ENCODE measurements at regions not wholly inside any gene's neighbourhood (a gene's known extent, or its start where the extent isn't known, plus 50 kb on each side); places are given as distances from the start of the nearest gene placed in this dataset.

GRCh38 chr7:46613551-46613950 is 692.5 kb upstream of the IGFBP3 start:
- no peak for DNase-seq (ENCODE audit: insufficient read length, low spot score, missing footprints)
- H3K4me1 ChIP-seq (ENCODE audit: insufficient read depth, low read length): no peaks in the 10 kb centered on the region
- no peak overlapping the region for H3K4me2 ChIP-seq (ENCODE audit: insufficient read depth, low read length)
- no peak overlapping the region for H2AFZ ChIP-seq (ENCODE audit: low read length)
- H4K20me1 ChIP-seq (ENCODE audit: insufficient read depth, low read length): no peaks in the 10 kb centered on the region
- TF ChIP-seq, protein P1, sequence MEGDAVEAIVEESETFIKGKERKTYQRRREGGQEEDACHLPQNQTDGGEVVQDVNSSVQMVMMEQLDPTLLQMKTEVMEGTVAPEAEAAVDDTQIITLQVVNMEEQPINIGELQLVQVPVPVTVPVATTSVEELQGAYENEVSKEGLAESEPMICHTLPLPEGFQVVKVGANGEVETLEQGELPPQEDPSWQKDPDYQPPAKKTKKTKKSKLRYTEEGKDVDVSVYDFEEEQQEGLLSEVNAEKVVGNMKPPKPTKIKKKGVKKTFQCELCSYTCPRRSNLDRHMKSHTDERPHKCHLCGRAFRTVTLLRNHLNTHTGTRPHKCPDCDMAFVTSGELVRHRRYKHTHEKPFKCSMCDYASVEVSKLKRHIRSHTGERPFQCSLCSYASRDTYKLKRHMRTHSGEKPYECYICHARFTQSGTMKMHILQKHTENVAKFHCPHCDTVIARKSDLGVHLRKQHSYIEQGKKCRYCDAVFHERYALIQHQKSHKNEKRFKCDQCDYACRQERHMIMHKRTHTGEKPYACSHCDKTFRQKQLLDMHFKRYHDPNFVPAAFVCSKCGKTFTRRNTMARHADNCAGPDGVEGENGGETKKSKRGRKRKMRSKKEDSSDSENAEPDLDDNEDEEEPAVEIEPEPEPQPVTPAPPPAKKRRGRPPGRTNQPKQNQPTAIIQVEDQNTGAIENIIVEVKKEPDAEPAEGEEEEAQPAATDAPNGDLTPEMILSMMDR (IDR thresholded peaks at IDR 0.05; ENCODE audit: extremely low read depth, low read depth, low read length): no peak
- no peaks in the 10 kb centered on the region for H3K36me3 ChIP-seq (ENCODE audit: insufficient read depth, low read length)
- H3K27me3 ChIP-seq (ENCODE audit: insufficient read depth, low read length): no peaks in the 10 kb centered on the region
- no peak overlapping the region for H3K27ac ChIP-seq (ENCODE audit: low read depth, low read length)
- no peaks in the 10 kb centered on the region for H3K79me2 ChIP-seq (ENCODE audit: insufficient read depth, low read length)
- H3K9me3 ChIP-seq (ENCODE audit: low read depth, low read length): no peaks in the 10 kb centered on the region
- H3K4me3 ChIP-seq (ENCODE audit: insufficient read depth, low read length): no peak overlapping the region

DNA sequence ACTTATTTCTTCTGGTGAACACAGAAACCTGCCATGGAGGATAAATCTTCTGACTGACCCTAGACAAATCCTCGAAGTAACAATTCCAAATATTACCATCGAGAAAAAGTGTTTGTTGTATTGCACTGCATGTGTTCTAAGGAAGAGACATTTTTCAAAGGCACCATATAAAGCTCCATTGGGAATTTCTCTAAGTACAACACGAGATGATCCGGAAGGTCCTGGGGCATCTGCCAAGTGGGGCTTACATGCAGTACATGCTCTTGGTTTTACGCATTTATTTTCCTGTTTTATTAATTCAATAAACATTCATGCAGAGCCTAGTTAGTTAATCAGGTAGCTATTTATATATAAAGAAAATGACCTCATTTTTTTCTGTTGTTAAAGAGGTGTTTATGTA is 692.0 kb upstream of the IGFBP3 start:
- Histone ChIP-seq H3K27me3 (ENCODE audit: insufficient read depth, low read length) (no peaks in the 10 kb centered on the region), H3K4me3 (ENCODE audit: insufficient read depth, low read length) (no peak overlapping the region), H3K36me3 (ENCODE audit: insufficient read depth, low read length) (no peaks in the 10 kb centered on the region), H3K9me3 (ENCODE audit: low read depth, low read length) (no peaks in the 10 kb centered on the region), H3K4me1 (ENCODE audit: insufficient read depth, low read length) (no peaks in the 10 kb centered on the region), H2AFZ (ENCODE audit: low read length) (no peak overlapping the region), H3K4me2 (ENCODE audit: insufficient read depth, low read length) (no peak overlapping the region), H4K20me1 (ENCODE audit: insufficient read depth, low read length) (no peaks in the 10 kb centered on the region), H3K27ac (ENCODE audit: low read depth, low read length) (no peak overlapping the region), H3K79me2 (ENCODE audit: insufficient read depth, low read length) (no peaks in the 10 kb centered on the region)
- TF ChIP-seq, protein P1 (IDR thresholded peaks at IDR 0.05; ENCODE audit: extremely low read depth, low read depth, low read length): no peak
- no peak for DNase-seq (ENCODE audit: insufficient read length, low spot score, missing footprints)

- H3K4me3 ChIP-seq (ENCODE audit: insufficient read depth, low read length): no peak overlapping the region
- TF ChIP-seq, protein P1 (IDR thresholded peaks at IDR 0.05; ENCODE audit: extremely low read depth, low read depth, low read length): no peak
- no peak for DNase-seq (ENCODE audit: insufficient read length, low spot score, missing footprints)
- H3K9me3 ChIP-seq (ENCODE audit: low read depth, low read length): no peaks in the 10 kb centered on the region
- H4K20me1 ChIP-seq (ENCODE audit: insufficient read depth, low read length): no peaks in the 10 kb centered on the region
- H3K79me2 ChIP-seq (ENCODE audit: insufficient read depth, low read length): no peaks in the 10 kb centered on the region
- H3K4me1 ChIP-seq (ENCODE audit: insufficient read depth, low read length): no peaks in the 10 kb centered on the region
- H2AFZ ChIP-seq (ENCODE audit: low read length): no peak overlapping the region
- H3K27me3 ChIP-seq (ENCODE audit: insufficient read depth, low read length): no peaks in the 10 kb centered on the region
- H3K4me2 ChIP-seq (ENCODE audit: insufficient read depth, low read length): no peak overlapping the region
- H3K27ac ChIP-seq (ENCODE audit: low read depth, low read length): no peak overlapping the region
- no peaks in the 10 kb centered on the region for H3K36me3 ChIP-seq (ENCODE audit: insufficient read depth, low read length)
Measured at GRCh38 chr7:46611508-46611907, 690.4 kb upstream of the IGFBP3 start.

DNA sequence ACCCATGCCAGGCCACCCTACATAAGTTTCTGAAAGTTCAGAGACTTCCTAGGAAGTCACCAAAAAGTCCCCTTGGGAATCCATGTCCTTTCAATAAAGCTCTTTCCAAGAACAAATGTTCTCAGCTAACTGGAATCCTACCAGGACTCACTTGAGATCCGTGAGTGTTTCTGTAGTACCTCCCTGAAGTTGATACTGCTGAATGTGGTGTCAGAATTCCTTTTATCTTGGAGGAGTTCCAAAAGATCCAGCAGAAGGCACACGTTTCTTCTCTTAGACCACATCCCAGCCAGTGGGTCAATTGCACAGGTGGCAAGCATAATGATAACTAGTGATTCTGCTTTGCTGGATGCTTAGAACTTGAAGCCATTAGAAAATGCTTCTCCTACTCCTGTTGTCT is 689.7 kb upstream of the IGFBP3 start:
- Histone ChIP-seq H3K27ac (ENCODE audit: low read depth, low read length) (no peak overlapping the region), H3K79me2 (ENCODE audit: insufficient read depth, low read length) (no peaks in the 10 kb centered on the region), H4K20me1 (ENCODE audit: insufficient read depth, low read length) (no peaks in the 10 kb centered on the region), H3K4me1 (ENCODE audit: insufficient read depth, low read length) (no peaks in the 10 kb centered on the region), H3K4me3 (ENCODE audit: insufficient read depth, low read length) (no peak overlapping the region), H3K4me2 (ENCODE audit: insufficient read depth, low read length) (no peak overlapping the region), H3K36me3 (ENCODE audit: insufficient read depth, low read length) (no peaks in the 10 kb centered on the region), H3K27me3 (ENCODE audit: insufficient read depth, low read length) (no peaks in the 10 kb centered on the region), H3K9me3 (ENCODE audit: low read depth, low read length) (no peaks in the 10 kb centered on the region), H2AFZ (ENCODE audit: low read length) (no peak overlapping the region)
- no peak for DNase-seq (ENCODE audit: insufficient read length, low spot score, missing footprints)
- TF ChIP-seq, protein P1 (IDR thresholded peaks at IDR 0.05; ENCODE audit: extremely low read depth, low read depth, low read length): no peak

Measured in osteoblast (primary cell).